ENCODE measurements at regions not wholly inside any gene's neighbourhood (a gene's known extent, or its start where the extent isn't known, plus 50 kb on each side); places are given as distances from the start of the nearest gene placed in this dataset.

DNA sequence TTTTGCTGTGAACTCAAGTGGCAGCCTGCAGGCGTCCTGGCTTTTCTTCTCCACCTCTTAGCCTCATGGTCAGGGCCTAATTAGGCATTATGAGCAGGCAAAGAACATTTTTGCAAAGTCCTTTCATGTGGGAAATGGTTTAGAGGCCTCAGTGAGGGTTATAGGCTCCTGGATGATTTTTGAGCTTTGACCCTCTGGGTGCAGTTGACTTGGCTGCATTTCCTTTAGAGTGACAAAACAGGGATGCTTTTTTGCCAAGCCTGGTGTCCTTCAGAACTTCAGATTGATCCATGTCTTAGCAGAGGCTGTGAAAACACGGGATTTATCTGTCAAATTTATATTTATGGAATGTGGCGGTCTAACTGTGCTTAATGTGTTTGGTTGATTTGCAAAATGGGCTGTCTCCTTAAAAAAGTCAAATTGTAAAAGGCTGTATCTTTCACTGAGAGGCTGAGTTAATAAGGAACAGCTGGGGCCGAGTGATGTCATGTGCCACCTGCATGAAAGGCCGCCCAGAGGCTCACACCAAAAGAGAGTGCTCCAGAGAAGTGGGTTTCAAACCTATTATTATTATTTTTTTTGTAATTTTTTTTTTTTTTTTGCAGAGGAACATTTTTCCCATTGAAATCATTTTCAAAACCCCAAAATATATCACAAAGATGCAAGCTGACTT lies 192.2 kb upstream of the ARX start:
- H3K9ac ChIP-seq (ENCODE audit: insufficient read depth in 1 of 2, low read depth in 2 of 2, low read length in 2 of 2): no peak overlapping the region
- FAIRE-seq (no peak), DNase-seq (ENCODE audit: extremely low read depth in 1 of 4, low spot score in 3 of 4) (no peak), ATAC-seq (no peak)
- CTCF ChIA-PET (ENCODE audit: low intra/inter-chr PET ratio): no interaction called here
- no peak overlapping the region for H3K4me2 ChIP-seq (ENCODE audit: insufficient read depth, low read length)
- H2AFZ ChIP-seq (ENCODE audit: low read depth, low read length): no peak overlapping the region
- H3K9me1 ChIP-seq (ENCODE audit: control insufficient read depth, insufficient read depth, low read length): no peaks in the 10 kb centered on the region
- no peaks in the 10 kb centered on the region for H4K20me1 ChIP-seq (replicated peaks; ENCODE audit: control insufficient read depth, insufficient read depth, low read length)
- BruUV-seq (replicated peaks): no TSS peak
- H3K27ac ChIP-seq (ENCODE audit: extremely low read depth, low read depth, low read length): no peak overlapping the region
- no peaks in the 10 kb centered on the region for H3K27me3 ChIP-seq (ENCODE audit: control insufficient read depth in 2 of 2, insufficient read depth in 2 of 2, low read length in 2 of 2)
- in situ Hi-C loops (cut with MboI) (no loop called here), intact Hi-C loops (cut with micrococcal nuclease) (no loop called here)
- POLR2A ChIA-PET: interaction anchor here (0.6 kb wide), 1 partner anchor 92 kb away, joined by 3 read pairs; no protein-coding TSS in a partner anchor
- no peaks in the 10 kb centered on the region for H3K9me3 ChIP-seq (replicated peaks; ENCODE audit: control insufficient read depth, insufficient read depth, low read depth, low read length)
- H3K4me1 ChIP-seq (replicated peaks in 1 of 2; ENCODE audit: control insufficient read depth in 2 of 2, insufficient read depth in 2 of 2, low read length in 2 of 2): no peaks in the 10 kb centered on the region
- no peaks in the 10 kb centered on the region for H3K79me2 ChIP-seq (ENCODE audit: control insufficient read depth, insufficient read depth, low read length)
- WGBS (ENCODE audit: insufficient coverage, low coverage, missing lambda C conversion rate): 0% methylated on average over 5 of the region's 5 CpGs
- no peak overlapping the region for H3K4me3 ChIP-seq
- TF ChIP-seq, protein P1, sequence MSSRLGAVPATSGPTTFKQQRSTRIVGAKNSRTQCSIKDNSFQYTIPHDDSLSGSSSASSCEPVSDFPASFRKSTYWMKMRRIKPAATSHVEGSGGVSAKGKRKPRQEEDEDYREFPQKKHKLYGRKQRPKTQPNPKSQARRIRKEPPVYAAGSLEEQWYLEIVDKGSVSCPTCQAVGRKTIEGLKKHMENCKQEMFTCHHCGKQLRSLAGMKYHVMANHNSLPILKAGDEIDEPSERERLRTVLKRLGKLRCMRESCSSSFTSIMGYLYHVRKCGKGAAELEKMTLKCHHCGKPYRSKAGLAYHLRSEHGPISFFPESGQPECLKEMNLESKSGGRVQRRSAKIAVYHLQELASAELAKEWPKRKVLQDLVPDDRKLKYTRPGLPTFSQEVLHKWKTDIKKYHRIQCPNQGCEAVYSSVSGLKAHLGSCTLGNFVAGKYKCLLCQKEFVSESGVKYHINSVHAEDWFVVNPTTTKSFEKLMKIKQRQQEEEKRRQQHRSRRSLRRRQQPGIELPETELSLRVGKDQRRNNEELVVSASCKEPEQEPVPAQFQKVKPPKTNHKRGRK (tag; IDR thresholded peaks at IDR 0.05): no peak
- no peak for TF ChIP-seq RNF2 (IDR thresholded peaks at IDR 0.05)
- TF ChIP-seq, protein P2, sequence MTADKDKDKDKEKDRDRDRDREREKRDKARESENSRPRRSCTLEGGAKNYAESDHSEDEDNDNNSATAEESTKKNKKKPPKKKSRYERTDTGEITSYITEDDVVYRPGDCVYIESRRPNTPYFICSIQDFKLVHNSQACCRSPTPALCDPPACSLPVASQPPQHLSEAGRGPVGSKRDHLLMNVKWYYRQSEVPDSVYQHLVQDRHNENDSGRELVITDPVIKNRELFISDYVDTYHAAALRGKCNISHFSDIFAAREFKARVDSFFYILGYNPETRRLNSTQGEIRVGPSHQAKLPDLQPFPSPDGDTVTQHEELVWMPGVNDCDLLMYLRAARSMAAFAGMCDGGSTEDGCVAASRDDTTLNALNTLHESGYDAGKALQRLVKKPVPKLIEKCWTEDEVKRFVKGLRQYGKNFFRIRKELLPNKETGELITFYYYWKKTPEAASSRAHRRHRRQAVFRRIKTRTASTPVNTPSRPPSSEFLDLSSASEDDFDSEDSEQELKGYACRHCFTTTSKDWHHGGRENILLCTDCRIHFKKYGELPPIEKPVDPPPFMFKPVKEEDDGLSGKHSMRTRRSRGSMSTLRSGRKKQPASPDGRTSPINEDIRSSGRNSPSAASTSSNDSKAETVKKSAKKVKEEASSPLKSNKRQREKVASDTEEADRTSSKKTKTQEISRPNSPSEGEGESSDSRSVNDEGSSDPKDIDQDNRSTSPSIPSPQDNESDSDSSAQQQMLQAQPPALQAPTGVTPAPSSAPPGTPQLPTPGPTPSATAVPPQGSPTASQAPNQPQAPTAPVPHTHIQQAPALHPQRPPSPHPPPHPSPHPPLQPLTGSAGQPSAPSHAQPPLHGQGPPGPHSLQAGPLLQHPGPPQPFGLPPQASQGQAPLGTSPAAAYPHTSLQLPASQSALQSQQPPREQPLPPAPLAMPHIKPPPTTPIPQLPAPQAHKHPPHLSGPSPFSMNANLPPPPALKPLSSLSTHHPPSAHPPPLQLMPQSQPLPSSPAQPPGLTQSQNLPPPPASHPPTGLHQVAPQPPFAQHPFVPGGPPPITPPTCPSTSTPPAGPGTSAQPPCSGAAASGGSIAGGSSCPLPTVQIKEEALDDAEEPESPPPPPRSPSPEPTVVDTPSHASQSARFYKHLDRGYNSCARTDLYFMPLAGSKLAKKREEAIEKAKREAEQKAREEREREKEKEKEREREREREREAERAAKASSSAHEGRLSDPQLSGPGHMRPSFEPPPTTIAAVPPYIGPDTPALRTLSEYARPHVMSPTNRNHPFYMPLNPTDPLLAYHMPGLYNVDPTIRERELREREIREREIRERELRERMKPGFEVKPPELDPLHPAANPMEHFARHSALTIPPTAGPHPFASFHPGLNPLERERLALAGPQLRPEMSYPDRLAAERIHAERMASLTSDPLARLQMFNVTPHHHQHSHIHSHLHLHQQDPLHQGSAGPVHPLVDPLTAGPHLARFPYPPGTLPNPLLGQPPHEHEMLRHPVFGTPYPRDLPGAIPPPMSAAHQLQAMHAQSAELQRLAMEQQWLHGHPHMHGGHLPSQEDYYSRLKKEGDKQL (CRISPR knock-in tag; IDR thresholded peaks at IDR 0.05; ENCODE audit: borderline replicate concordance): no peak
- TF ChIP-seq, protein P3, sequence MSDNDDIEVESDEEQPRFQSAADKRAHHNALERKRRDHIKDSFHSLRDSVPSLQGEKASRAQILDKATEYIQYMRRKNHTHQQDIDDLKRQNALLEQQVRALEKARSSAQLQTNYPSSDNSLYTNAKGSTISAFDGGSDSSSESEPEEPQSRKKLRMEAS (CRISPR knock-in tag; IDR thresholded peaks at IDR 0.05): no peak
- H3K36me3 ChIP-seq (ENCODE audit: control insufficient read depth, insufficient read depth, low read length): no peaks in the 10 kb centered on the region
